OCI-LY7 (cell line): ENCODE measurements at regions not wholly inside any gene's neighbourhood (a gene's known extent, or its start where the extent isn't known, plus 50 kb on each side); places are given as distances from the start of the nearest gene placed in this dataset.

Experiments used
- EZH2phosphoT487 ChIP-seq: fragments of 200-600 bp; sonication (generic); IDR thresholded peaks from 2 replicates; pipeline ENCODE4 v1.6.1; 2018; ENCODE audit warnings: low read depth, borderline replicate concordance, mild to moderate bottlenecking, mixed run types, antibody characterized with exemption, low read length, moderate library complexity, mixed read lengths
- TF ChIP-seq, protein P1 (sequence below): fragments of 200-600 bp; sonication (generic); conservative IDR thresholded peaks from 2 replicates; pipeline ENCODE4 v1.5.1; 2014; ENCODE audit warnings: mild to moderate bottlenecking, antibody characterized with exemption, low read length, moderate library complexity, mixed read lengths

DNA sequence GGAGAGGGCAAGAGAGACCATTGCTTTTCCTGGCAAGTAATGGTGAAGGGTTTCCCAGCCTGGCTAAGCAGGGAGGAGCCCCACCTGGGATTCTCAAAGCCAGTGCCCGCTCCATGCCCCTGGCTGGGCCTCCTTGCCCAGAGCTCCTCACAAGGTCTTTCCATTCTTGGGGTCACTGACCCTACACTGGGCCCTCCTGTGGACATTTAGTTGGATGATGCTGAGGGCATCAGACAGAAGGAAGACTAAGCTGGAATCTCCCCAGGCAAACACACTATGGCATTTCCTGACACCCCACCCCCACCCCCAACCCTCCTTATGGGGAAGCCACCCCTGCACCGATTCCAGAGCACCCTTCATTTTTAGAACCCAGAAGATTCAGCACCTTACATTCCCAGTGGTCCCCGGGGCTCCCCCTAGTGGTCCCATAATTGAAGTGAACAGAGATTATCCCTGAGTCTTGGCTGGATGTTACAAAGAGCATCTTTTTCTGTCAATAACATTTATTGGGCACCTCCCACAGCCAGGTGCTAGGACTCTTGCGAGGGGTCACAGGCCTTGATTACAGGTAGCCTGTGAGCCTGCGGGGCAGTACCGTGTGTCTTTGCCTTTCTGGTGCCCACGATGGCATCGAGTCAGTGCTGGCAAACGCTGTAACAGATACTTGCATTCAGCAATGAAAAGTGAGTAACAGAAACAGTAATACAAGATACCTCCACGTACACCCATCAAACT, 548.5 kb downstream of the BUD13 start:
- TF ChIP-seq, protein P1, sequence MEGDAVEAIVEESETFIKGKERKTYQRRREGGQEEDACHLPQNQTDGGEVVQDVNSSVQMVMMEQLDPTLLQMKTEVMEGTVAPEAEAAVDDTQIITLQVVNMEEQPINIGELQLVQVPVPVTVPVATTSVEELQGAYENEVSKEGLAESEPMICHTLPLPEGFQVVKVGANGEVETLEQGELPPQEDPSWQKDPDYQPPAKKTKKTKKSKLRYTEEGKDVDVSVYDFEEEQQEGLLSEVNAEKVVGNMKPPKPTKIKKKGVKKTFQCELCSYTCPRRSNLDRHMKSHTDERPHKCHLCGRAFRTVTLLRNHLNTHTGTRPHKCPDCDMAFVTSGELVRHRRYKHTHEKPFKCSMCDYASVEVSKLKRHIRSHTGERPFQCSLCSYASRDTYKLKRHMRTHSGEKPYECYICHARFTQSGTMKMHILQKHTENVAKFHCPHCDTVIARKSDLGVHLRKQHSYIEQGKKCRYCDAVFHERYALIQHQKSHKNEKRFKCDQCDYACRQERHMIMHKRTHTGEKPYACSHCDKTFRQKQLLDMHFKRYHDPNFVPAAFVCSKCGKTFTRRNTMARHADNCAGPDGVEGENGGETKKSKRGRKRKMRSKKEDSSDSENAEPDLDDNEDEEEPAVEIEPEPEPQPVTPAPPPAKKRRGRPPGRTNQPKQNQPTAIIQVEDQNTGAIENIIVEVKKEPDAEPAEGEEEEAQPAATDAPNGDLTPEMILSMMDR: peak; percentile 85
- TF ChIP-seq EZH2phosphoT487: no peak
